ENCODE measurements at regions not wholly inside any gene's neighbourhood (a gene's known extent, or its start where the extent isn't known, plus 50 kb on each side); places are given as distances from the start of the nearest gene placed in this dataset.

GRCh38 chr3:95084738-95085137 lies 1021.9 kb downstream of the NSUN3 start:
- no peaks in the 10 kb centered on the region for H3K36me3 ChIP-seq (ENCODE audit: insufficient read depth)
- H3K79me2 ChIP-seq (replicated peaks; ENCODE audit: insufficient read depth), result no peaks in the 10 kb centered on the region
- TF ChIP-seq ETS1 (IDR thresholded peaks at IDR 0.05), result no peak
- ATAC-seq (no peak), DNase-seq (ENCODE audit: low spot score) (no peak)
- H3K27ac Mint-ChIP-seq, result no peak overlapping the region; the same call in 1 of the 2 replicates
- no peaks in the 10 kb centered on the region for H3K4me1 ChIP-seq (ENCODE audit: insufficient read depth)
- H4K20me1 ChIP-seq (replicated peaks; ENCODE audit: insufficient read depth), result no peaks in the 10 kb centered on the region
- H3K4me2 ChIP-seq, result no peak overlapping the region
- no peak overlapping the region for H3K4me3 Mint-ChIP-seq
- no peak overlapping the region for H2AFZ ChIP-seq
- no peaks in the 10 kb centered on the region for H3K9me2 ChIP-seq (ENCODE audit: insufficient read depth)
- peaks cover 1% of the 10 kb centered on the region for H3K27me3 Mint-ChIP-seq (ENCODE audit: insufficient read depth, low read depth, poor library complexity)
- no peaks in the 10 kb centered on the region for H3K36me3 Mint-ChIP-seq (ENCODE audit: low read depth)
- no peak overlapping the region for H3K4me3 ChIP-seq
- H3K27me3 ChIP-seq (ENCODE audit: insufficient read depth), result no peaks in the 10 kb centered on the region
- no peaks in the 10 kb centered on the region; the same call in 2 of the 3 replicates for H3K9me3 Mint-ChIP-seq
- H3K27ac ChIP-seq (ENCODE audit: low read depth), result no peak overlapping the region
- H3F3A ChIP-seq (replicated peaks; ENCODE audit: low read depth), result no peaks in the 10 kb centered on the region
- peaks cover 7% of the 10 kb centered on the region; the same call in 2 of the 3 replicates for H3K4me1 Mint-ChIP-seq

GRCh38 chr3:95088464-95088863 lies 1025.6 kb downstream of the NSUN3 start:
- peak; percentile 21 for DNase-seq (ENCODE audit: low spot score)
- 0 out of 2 replicates have a peak overlapping the region, but pooled peaks have one; percentile 6 for H2AFZ ChIP-seq
- no peak for TF ChIP-seq EZH2 (IDR thresholded peaks at IDR 0.05; ENCODE audit: low read depth, unreplicated experiment)
- no peak for TF ChIP-seq NANOG (IDR thresholded peaks at IDR 0.05; ENCODE audit: borderline replicate concordance)
- TF ChIP-seq ZNF331 (CRISPR knock-in tag; IDR thresholded peaks at IDR 0.05; ENCODE audit: low read depth), result no peak
- no peak for TF ChIP-seq REST (IDR thresholded peaks at IDR 0.05; ENCODE audit: unreplicated experiment)
- TF ChIP-seq ZNF462 (CRISPR knock-in tag; IDR thresholded peaks at IDR 0.05), result no peak
- no peak for TF ChIP-seq ETS1 (IDR thresholded peaks at IDR 0.05)
- TF ChIP-seq STAT1 (IDR thresholded peaks at IDR 0.05; ENCODE audit: unreplicated experiment), result no peak
- no peak for TF ChIP-seq JUNB (IDR thresholded peaks at IDR 0.05; ENCODE audit: unreplicated experiment)

More at GRCh38 chr3:95088464-95088863, 1025.6 kb downstream of the NSUN3 start:
- Histone ChIP-seq H3K9me2 (ENCODE audit: insufficient read depth) (no peaks in the 10 kb centered on the region), H3K27me3 (ENCODE audit: insufficient read depth) (no peaks in the 10 kb centered on the region), H3K4me3 (no peak overlapping the region), H3K4me1 (ENCODE audit: insufficient read depth) (no peaks in the 10 kb centered on the region), H3K79me2 (replicated peaks; ENCODE audit: insufficient read depth) (no peaks in the 10 kb centered on the region), H3F3A (replicated peaks; ENCODE audit: low read depth) (no peaks in the 10 kb centered on the region), H3K4me2 (no peak overlapping the region), H3K36me3 (ENCODE audit: insufficient read depth) (no peaks in the 10 kb centered on the region), H4K20me1 (replicated peaks; ENCODE audit: insufficient read depth) (no peaks in the 10 kb centered on the region), H3K27ac (ENCODE audit: low read depth) (no peak overlapping the region)
- no peak overlapping the region for H3K27ac Mint-ChIP-seq
- H3K4me3 Mint-ChIP-seq, result no peak overlapping the region
- H3K36me3 Mint-ChIP-seq (ENCODE audit: low read depth), result no peaks in the 10 kb centered on the region
- peak; percentile 90 for ATAC-seq
- peaks cover 7% of the 10 kb centered on the region; the same call in 2 of the 3 replicates for H3K4me1 Mint-ChIP-seq
- no peaks in the 10 kb centered on the region for H3K27me3 Mint-ChIP-seq (ENCODE audit: insufficient read depth, low read depth, poor library complexity)
- 0 out of 3 replicates have a peak, but pooled peaks cover 3% of the 10 kb centered on the region for H3K9me3 Mint-ChIP-seq

Measured in GM23338 (cell line).